ENCODE measurements at regions not wholly inside any gene's neighbourhood (a gene's known extent, or its start where the extent isn't known, plus 50 kb on each side); places are given as distances from the start of the nearest gene placed in this dataset.

GRCh38 chr13:111963031-111963430, 103.9 kb upstream of the SOX1 start:
- DNase-seq (no peak), ATAC-seq (no peak)
- Histone ChIP-seq H3K27ac (no peak overlapping the region), H3K36me3 (no peaks in the 10 kb centered on the region), H3K4me1 (no peaks in the 10 kb centered on the region), H3K4me3 (no peak overlapping the region), H3K27me3 (peaks cover 0 to 11% of the 10 kb centered on the region in 2 donors), H3K9me3 (peaks cover 0 to 3% of the 10 kb centered on the region in 2 donors)
- intact Hi-C loops (cut with DNase I): no loop called here
- TF ChIP-seq, protein P1, sequence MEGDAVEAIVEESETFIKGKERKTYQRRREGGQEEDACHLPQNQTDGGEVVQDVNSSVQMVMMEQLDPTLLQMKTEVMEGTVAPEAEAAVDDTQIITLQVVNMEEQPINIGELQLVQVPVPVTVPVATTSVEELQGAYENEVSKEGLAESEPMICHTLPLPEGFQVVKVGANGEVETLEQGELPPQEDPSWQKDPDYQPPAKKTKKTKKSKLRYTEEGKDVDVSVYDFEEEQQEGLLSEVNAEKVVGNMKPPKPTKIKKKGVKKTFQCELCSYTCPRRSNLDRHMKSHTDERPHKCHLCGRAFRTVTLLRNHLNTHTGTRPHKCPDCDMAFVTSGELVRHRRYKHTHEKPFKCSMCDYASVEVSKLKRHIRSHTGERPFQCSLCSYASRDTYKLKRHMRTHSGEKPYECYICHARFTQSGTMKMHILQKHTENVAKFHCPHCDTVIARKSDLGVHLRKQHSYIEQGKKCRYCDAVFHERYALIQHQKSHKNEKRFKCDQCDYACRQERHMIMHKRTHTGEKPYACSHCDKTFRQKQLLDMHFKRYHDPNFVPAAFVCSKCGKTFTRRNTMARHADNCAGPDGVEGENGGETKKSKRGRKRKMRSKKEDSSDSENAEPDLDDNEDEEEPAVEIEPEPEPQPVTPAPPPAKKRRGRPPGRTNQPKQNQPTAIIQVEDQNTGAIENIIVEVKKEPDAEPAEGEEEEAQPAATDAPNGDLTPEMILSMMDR (IDR thresholded peaks at IDR 0.05): no peak

GRCh38 chr13:111964411-111965035, 102.4 kb upstream of the SOX1 start:
- Histone ChIP-seq H3K4me3 (no peak overlapping the region), H3K27me3 (peaks cover 0 to 23% of the 10 kb centered on the region in 2 donors), H3K36me3 (no peaks in the 10 kb centered on the region), H3K4me1 (no peaks in the 10 kb centered on the region), H3K9me3 (peaks cover 0 to 3% of the 10 kb centered on the region in 2 donors), H3K27ac (no peak overlapping the region)
- intact Hi-C loops (cut with DNase I): no loop called here
- DNase-seq (no peak), ATAC-seq (no peak)
- TF ChIP-seq, protein P1 (IDR thresholded peaks at IDR 0.05): no peak

DNA sequence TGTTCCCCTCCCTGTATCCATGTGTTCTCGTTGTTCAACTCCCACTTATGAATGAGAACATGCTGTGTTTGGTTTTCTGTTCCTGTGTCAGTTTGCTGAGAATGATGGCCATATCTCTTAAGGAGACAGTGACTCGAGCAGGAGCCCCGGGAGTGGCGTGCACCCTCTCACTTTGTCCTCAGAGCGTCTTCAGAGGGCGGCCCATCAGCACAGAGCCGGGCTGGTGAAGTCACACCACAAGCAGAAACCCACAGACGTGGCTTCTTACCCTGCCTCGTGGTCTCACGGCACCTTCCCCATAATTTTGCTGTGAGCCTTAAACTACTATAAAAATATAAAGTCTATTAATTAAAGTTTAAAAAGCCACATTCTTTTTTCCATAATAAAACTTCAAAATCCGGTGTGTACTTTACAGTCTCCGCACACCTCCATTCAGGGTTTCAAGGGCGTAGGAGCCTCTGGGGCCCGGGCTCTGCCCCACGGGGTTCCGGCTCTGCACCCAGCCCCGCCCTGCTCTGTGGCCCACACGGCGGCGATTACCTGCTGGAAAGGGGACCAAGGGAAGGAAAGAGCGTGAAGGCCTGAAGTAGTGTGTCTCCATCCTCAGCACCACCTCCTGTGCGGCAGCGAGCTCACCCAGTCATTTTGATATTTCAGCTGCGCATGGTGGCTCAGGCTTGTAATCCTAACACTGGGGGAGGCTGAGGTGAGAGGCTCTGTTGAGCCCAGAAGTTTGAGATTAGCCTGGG, 101.3 kb upstream of the SOX1 start:
- ATAC-seq (no peak), DNase-seq (no peak)
- Histone ChIP-seq H3K9me3 (peaks cover 0 to 3% of the 10 kb centered on the region in 2 donors), H3K4me1 (no peaks in the 10 kb centered on the region), H3K36me3 (no peaks in the 10 kb centered on the region), H3K4me3 (no peak overlapping the region), H3K27ac (no peak overlapping the region), H3K27me3 (peaks cover 0 to 34% of the 10 kb centered on the region in 2 donors)
- intact Hi-C loops (cut with DNase I): no loop called here
- TF ChIP-seq, protein P1 (IDR thresholded peaks at IDR 0.05): no peak

GRCh38 chr13:111966933-111967332, 100.0 kb upstream of the SOX1 start:
- TF ChIP-seq, protein P1 (IDR thresholded peaks at IDR 0.05): no peak
- no peak for DNase-seq
- intact Hi-C loops (cut with DNase I): no loop called here

DNA sequence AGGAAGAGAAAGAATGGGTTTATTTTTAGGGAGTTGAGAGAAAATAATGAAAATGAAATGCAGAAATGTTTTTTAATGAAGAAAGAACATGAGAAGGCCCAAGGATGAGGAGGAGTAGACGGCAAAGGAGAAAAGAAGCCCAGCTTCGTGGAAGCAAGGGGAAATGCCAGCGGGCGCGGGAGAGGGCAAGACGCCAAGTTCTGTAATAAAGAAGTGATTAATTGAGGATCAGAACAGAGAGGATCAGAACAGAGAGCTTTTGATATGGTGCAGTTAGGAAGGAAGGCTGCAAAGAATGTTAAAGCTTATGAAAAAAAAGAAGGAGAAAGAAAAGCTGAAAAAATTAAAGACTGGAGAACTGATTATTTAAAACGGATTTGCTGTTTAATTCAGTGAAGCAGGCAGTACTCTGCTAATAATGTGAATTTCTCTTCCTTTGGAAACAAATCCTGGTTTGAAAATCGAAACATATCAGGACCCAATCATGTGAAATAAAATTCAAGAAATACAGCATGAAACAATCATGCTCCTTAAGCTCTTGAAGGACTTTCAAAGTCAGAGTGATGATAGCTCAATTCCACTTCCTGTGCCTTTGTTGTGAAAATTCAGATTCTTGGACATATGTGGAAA, 99.3 kb upstream of the SOX1 start:
- TF ChIP-seq, protein P1 (IDR thresholded peaks at IDR 0.05): no peak
- intact Hi-C loops (cut with DNase I): no loop called here
- Histone ChIP-seq H3K27ac (no peak overlapping the region), H3K36me3 (no peaks in the 10 kb centered on the region), H3K27me3 (peaks cover 7 to 55% of the 10 kb centered on the region in 2 donors), H3K4me1 (no peaks in the 10 kb centered on the region), H3K4me3 (no peak overlapping the region), H3K9me3 (peaks cover 0 to 3% of the 10 kb centered on the region in 2 donors)
- ATAC-seq (no peak), DNase-seq (no peak)

More at GRCh38 chr13:111966933-111967332, 100.0 kb upstream of the SOX1 start:
- no peak overlapping the region for H3K4me3 ChIP-seq
- ATAC-seq: no peak
- H3K27me3 ChIP-seq: peaks cover 6 to 47% of the 10 kb centered on the region in 2 donors
- no peak overlapping the region for H3K27ac ChIP-seq
- H3K4me1 ChIP-seq: no peaks in the 10 kb centered on the region
- peaks cover 0 to 3% of the 10 kb centered on the region in 2 donors for H3K9me3 ChIP-seq
- H3K36me3 ChIP-seq: no peaks in the 10 kb centered on the region
